OCI-LY1 (cell line): ENCODE measurements at regions not wholly inside any gene's neighbourhood (a gene's known extent, or its start where the extent isn't known, plus 50 kb on each side); places are given as distances from the start of the nearest gene placed in this dataset.

ENCODE experiments used
- H2AFZ ChIP-seq: fragments of 200-600 bp; sonication (generic), shearing (Covaris generic); 2 replicates; pipeline ENCODE4 v1.6.0; 2014; ENCODE audit warnings: antibody characterized with exemption, mild to moderate bottlenecking, low read length
- H3F3A ChIP-seq: fragments of 200-600 bp; sonication (generic), shearing (Covaris generic); 2 replicates; pipeline ENCODE4 v1.6.0; 2014; ENCODE audit warnings: mild to moderate bottlenecking, antibody characterized with exemption, low read length, moderate library complexity; ENCODE audit not compliant: insufficient read depth
- H3K27ac ChIP-seq: fragments of 200-600 bp; sonication (generic); 2 replicates; pipeline ENCODE4 v1.5.1; 2014; ENCODE audit warnings: low read length, mixed run types, mild to moderate bottlenecking, low read depth; ENCODE audit not compliant: poor library complexity, severe bottlenecking
- H3K27me3 ChIP-seq: fragments of 200-600 bp; sonication (generic); 2 replicates; pipeline ENCODE4 v1.6.0; 2014; ENCODE audit warnings: antibody characterized with exemption, mild to moderate bottlenecking, low read length, moderate library complexity; ENCODE audit not compliant: insufficient read depth
- H3K36me3 ChIP-seq: fragments of 200-600 bp; sonication (generic); 2 replicates; pipeline ENCODE4 v1.6.1; 2014; ENCODE audit warnings: mild to moderate bottlenecking, antibody characterized with exemption, low read length, moderate library complexity, mixed read lengths; ENCODE audit not compliant: insufficient read depth
- H3K4me1 ChIP-seq: fragments of 200-600 bp; sonication (generic); 2 replicates; pipeline ENCODE4 v1.5.1; 2014; ENCODE audit warnings: mild to moderate bottlenecking, low read length, moderate library complexity; ENCODE audit not compliant: insufficient read depth, severe bottlenecking
- H3K4me2 ChIP-seq: fragments of 200-600 bp; sonication (generic), shearing (Covaris generic); 2 replicates; pipeline ENCODE4 v1.6.1; 2014; ENCODE audit warnings: low read length
- H3K4me3 ChIP-seq: fragments of 200-600 bp; sonication (generic); 2 replicates; pipeline ENCODE4 v1.5.1; 2014; ENCODE audit warnings: low read length, low read depth, mild to moderate bottlenecking, mixed read lengths; ENCODE audit not compliant: poor library complexity, severe bottlenecking
- H3K79me2 ChIP-seq: fragments of 200-600 bp; shearing (Covaris generic); 2 replicates; pipeline ENCODE4 v1.6.1; 2016; ENCODE audit warnings: mixed run types, low read length, mixed read lengths; ENCODE audit not compliant: insufficient read depth
- H3K9ac ChIP-seq: fragments of 200-600 bp; sonication (generic), shearing (Covaris generic); 2 replicates; pipeline ENCODE4 v1.6.1; 2014; ENCODE audit warnings: mild to moderate bottlenecking, low read length, mixed read lengths
- H3K9me2 ChIP-seq: fragments of 200-600 bp; sonication (generic), shearing (Covaris generic); 2 replicates; pipeline ENCODE4 v1.6.1; 2014; ENCODE audit warnings: low read depth, mild to moderate bottlenecking, low read length, mixed read lengths
- H3K9me3 ChIP-seq: fragments of 200-600 bp; shearing (Covaris generic); 2 replicates; pipeline ENCODE4 v1.6.1; 2014; ENCODE audit warnings: low read length, mixed read lengths
- H4K20me1 ChIP-seq: fragments of 200-600 bp; sonication (generic), shearing (Covaris generic); 2 replicates; pipeline ENCODE4 v1.6.0; 2016; ENCODE audit warnings: mild to moderate bottlenecking, low read length; ENCODE audit not compliant: insufficient read depth
- CTCF ChIP-seq: fragments of 200-600 bp; sonication (generic), shearing (Covaris generic); IDR thresholded peaks from 2 replicates; pipeline ENCODE4 v1.5.1; 2017; ENCODE audit warnings: mild to moderate bottlenecking, antibody characterized with exemption, low read length, moderate library complexity, mixed read lengths
- EZH2 ChIP-seq: fragments of 200-600 bp; sonication (generic), shearing (Covaris generic); IDR thresholded peaks from 2 replicates; pipeline ENCODE4 v1.8.0; 2017; ENCODE audit warnings: borderline replicate concordance, mixed run types, mild to moderate bottlenecking, antibody characterized with exemption, low read length, moderate library complexity, mixed read lengths

DNA sequence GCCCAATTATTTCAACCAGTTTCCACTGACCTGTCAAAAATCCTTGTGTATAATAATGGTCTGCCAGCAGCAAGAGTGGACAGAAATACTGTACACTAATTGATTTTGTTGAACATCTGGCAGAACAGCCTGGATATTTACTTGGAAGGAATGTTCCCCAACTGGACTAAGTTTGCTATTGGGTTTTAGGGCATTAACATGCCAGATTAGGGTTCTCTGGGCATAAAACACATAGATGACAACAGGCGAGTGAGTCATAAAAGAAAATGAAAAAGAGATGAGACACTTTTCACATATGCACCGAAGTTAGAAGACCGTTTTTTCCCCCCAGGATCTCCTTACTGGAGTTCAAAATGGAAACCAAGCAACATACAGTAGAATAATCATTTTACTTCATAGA is 236.3 kb upstream of the NAV3 start:
- H3K9me3 ChIP-seq = no peaks in the 10 kb centered on the region
- H3K9me2 ChIP-seq = no peaks in the 10 kb centered on the region
- TF ChIP-seq EZH2 = no peak
- no peak for TF ChIP-seq CTCF
- H4K20me1 ChIP-seq = no peaks in the 10 kb centered on the region
- no peaks in the 10 kb centered on the region for H3K27me3 ChIP-seq
- no peak overlapping the region for H3K9ac ChIP-seq
- no peak overlapping the region for H2AFZ ChIP-seq
- H3K4me2 ChIP-seq = no peak overlapping the region
- no peaks in the 10 kb centered on the region for H3K79me2 ChIP-seq
- no peak overlapping the region for H3K4me3 ChIP-seq
- H3K27ac ChIP-seq = no peak overlapping the region
- H3K36me3 ChIP-seq = no peaks in the 10 kb centered on the region
- no peaks in the 10 kb centered on the region for H3F3A ChIP-seq
- H3K4me1 ChIP-seq = no peaks in the 10 kb centered on the region

GRCh38 chr12:77592836-77593235 is 237.9 kb upstream of the NAV3 start:
- no peaks in the 10 kb centered on the region for H3F3A ChIP-seq
- H3K27me3 ChIP-seq = no peaks in the 10 kb centered on the region
- H3K4me3 ChIP-seq = no peak overlapping the region
- H3K4me1 ChIP-seq = no peaks in the 10 kb centered on the region
- H3K9me2 ChIP-seq = no peaks in the 10 kb centered on the region
- no peak overlapping the region for H3K27ac ChIP-seq
- H3K79me2 ChIP-seq = no peaks in the 10 kb centered on the region
- no peak overlapping the region for H2AFZ ChIP-seq
- no peaks in the 10 kb centered on the region for H4K20me1 ChIP-seq
- no peaks in the 10 kb centered on the region for H3K9me3 ChIP-seq
- H3K4me2 ChIP-seq = no peak overlapping the region
- no peak for TF ChIP-seq EZH2
- no peak overlapping the region for H3K9ac ChIP-seq
- no peaks in the 10 kb centered on the region for H3K36me3 ChIP-seq

- Histone ChIP-seq H3K4me1 (no peaks in the 10 kb centered on the region), H2AFZ (no peak overlapping the region), H3K9me3 (no peaks in the 10 kb centered on the region), H3K27ac (no peak overlapping the region), H3K4me3 (no peak overlapping the region), H3K27me3 (no peaks in the 10 kb centered on the region), H3K9ac (no peak overlapping the region), H4K20me1 (no peaks in the 10 kb centered on the region), H3K36me3 (no peaks in the 10 kb centered on the region), H3K4me2 (no peak overlapping the region), H3K9me2 (no peaks in the 10 kb centered on the region), H3K79me2 (no peaks in the 10 kb centered on the region), H3F3A (no peaks in the 10 kb centered on the region)
- TF ChIP-seq CTCF = no peak
- no peak for TF ChIP-seq EZH2
Measured at GRCh38 chr12:77591959-77592743, 238.5 kb upstream of the NAV3 start.

- H3K36me3 ChIP-seq = no peaks in the 10 kb centered on the region
Measured at GRCh38 chr12:77590306-77590705, 240.4 kb upstream of the NAV3 start.

More at GRCh38 chr12:77590306-77590705, 240.4 kb upstream of the NAV3 start:
- no peaks in the 10 kb centered on the region for H3K27me3 ChIP-seq
- H3K9me3 ChIP-seq = no peaks in the 10 kb centered on the region
- H3K9me2 ChIP-seq = no peaks in the 10 kb centered on the region
- no peaks in the 10 kb centered on the region for H3K79me2 ChIP-seq
- no peaks in the 10 kb centered on the region for H3K4me1 ChIP-seq
- no peaks in the 10 kb centered on the region for H3F3A ChIP-seq
- no peaks in the 10 kb centered on the region for H4K20me1 ChIP-seq
- no peak overlapping the region for H3K4me2 ChIP-seq
- TF ChIP-seq EZH2 (no peak), CTCF (no peak)
- no peak overlapping the region for H2AFZ ChIP-seq
- no peak overlapping the region for H3K27ac ChIP-seq
- no peak overlapping the region for H3K4me3 ChIP-seq
- no peak overlapping the region for H3K9ac ChIP-seq
